Peyer's patch (tissue), 4 donors: ENCODE measurements at regions not wholly inside any gene's neighbourhood (a gene's known extent, or its start where the extent isn't known, plus 50 kb on each side); places are given as distances from the start of the nearest gene placed in this dataset.

ENCODE experiments used
- CTCF ChIP-seq, 6 experiments: fragments of 450-650 bp in 4 of 6; fragments of 200-600 bp in 2 of 6; sonication (generic) in 1 of 6; IDR thresholded peaks; one replicate each; pipeline ENCODE4 v1.5.1; 2017 to 2019; ENCODE audit warnings: antibody characterized with exemption in 6 of 6, mild to moderate bottlenecking in 3 of 6, moderate library complexity in 1 of 6
- POLR2A ChIP-seq, 2 donors: fragments of 450-650 bp; IDR thresholded peaks; one replicate each; pipeline ENCODE4 v1.5.1; 2017; ENCODE audit warnings: antibody characterized with exemption in 2 of 2, mild to moderate bottlenecking in 2 of 2, moderate library complexity in 2 of 2

DNA sequence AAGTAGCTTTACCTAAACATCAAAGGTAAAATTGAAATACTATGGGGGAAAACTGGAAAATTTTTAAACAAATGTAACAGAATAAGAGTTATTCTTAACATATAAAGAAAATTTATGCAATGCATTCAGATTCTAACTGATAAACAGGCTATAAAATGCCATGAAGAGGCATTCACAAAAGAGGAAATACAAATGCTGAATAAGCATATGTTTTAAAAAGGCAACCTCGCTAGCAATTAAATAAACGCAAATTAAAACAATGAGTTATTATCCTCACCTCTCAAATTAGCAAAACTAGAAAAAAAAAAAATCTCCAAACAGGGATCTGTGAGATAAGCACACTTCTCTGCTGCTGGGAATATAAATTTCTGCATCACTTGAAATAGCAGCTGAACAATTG lies 63.2 kb upstream of the BRINP1 start:
- TF ChIP-seq CTCF (IDR thresholded peaks at IDR 0.05): no peak
- no peak for TF ChIP-seq POLR2A (IDR thresholded peaks at IDR 0.05)
